SU-DHL-6 (cell line): ENCODE measurements at regions not wholly inside any gene's neighbourhood (a gene's known extent, or its start where the extent isn't known, plus 50 kb on each side); places are given as distances from the start of the nearest gene placed in this dataset.

Experiments
- H2AFZ ChIP-seq: fragments of 200-600 bp; sonication (generic); 2 replicates; pipeline ENCODE4 v1.6.1; 2014; ENCODE audit warnings: low read depth, mild to moderate bottlenecking, moderate library complexity, mixed read lengths, antibody characterized with exemption, low read length; ENCODE audit not compliant: severe bottlenecking
- H3F3A ChIP-seq: fragments of 200-600 bp; shearing (Covaris generic); 2 replicates; pipeline ENCODE4 v1.6.0; 2016; ENCODE audit warnings: antibody characterized with exemption, mild to moderate bottlenecking; ENCODE audit not compliant: insufficient read depth
- H3K27ac ChIP-seq: fragments of 200-600 bp; sonication (generic); 2 replicates; pipeline ENCODE4 v1.5.1; 2016; ENCODE audit warnings: low read depth, mild to moderate bottlenecking, low read length, moderate library complexity, mixed read lengths
- H3K27me3 ChIP-seq: fragments of 200-600 bp; sonication (generic), shearing (Covaris generic); 2 replicates; pipeline ENCODE4 v1.6.0; 2014; ENCODE audit warnings: mild to moderate bottlenecking, low read length
- H3K36me3 ChIP-seq: fragments of 200-600 bp; sonication (generic); 2 replicates; pipeline ENCODE4 v1.6.1; 2014; ENCODE audit warnings: mild to moderate bottlenecking, low read length, mixed read lengths
- H3K4me2 ChIP-seq: fragments of 300-600, 200-600 bp; shearing (Covaris generic), sonication (generic); 2 replicates; pipeline ENCODE4 v1.6.0; 2014; ENCODE audit warnings: low read length, low read depth, mild to moderate bottlenecking; ENCODE audit not compliant: poor library complexity, severe bottlenecking
- H3K4me3 ChIP-seq: fragments of 200-600 bp; sonication (generic); 2 replicates; pipeline ENCODE4 v1.5.1; 2014; ENCODE audit warnings: antibody characterized with exemption, low read length, mild to moderate bottlenecking, mixed read lengths; ENCODE audit not compliant: insufficient read depth, poor library complexity, severe bottlenecking
- H3K79me2 ChIP-seq: fragments of 200-600 bp; sonication (generic); 2 replicates; pipeline ENCODE4 v1.6.1; 2014; ENCODE audit warnings: mild to moderate bottlenecking, low read length, moderate library complexity; ENCODE audit not compliant: insufficient read depth
- H3K9ac ChIP-seq: fragments of 200-600 bp; sonication (generic); 2 replicates; pipeline ENCODE4 v1.7.0; 2014; ENCODE audit warnings: mild to moderate bottlenecking, low read length
- H3K9me2 ChIP-seq: fragments of 200-600 bp; sonication (generic); replicated peaks from 2 replicates; pipeline ENCODE4 v1.6.1; 2014; ENCODE audit warnings: low read length; ENCODE audit not compliant: insufficient read depth
- H3K9me3 ChIP-seq: fragments of 200-600 bp; sonication (generic); 2 replicates; pipeline ENCODE4 v1.6.1; 2014; ENCODE audit warnings: low read length, mixed read lengths; ENCODE audit not compliant: insufficient read depth
- H4K20me1 ChIP-seq: fragments of 200-600 bp; sonication (generic); 2 replicates; pipeline ENCODE4 v1.6.1; 2014; ENCODE audit warnings: low read depth, mild to moderate bottlenecking, antibody characterized with exemption, low read length, moderate library complexity, mixed read lengths
- EZH2phosphoT487 ChIP-seq: fragments of 200-600 bp; sonication (generic), shearing (Covaris generic); conservative IDR thresholded peaks from 2 replicates; pipeline ENCODE4 v1.6.1; 2018; ENCODE audit warnings: mild to moderate bottlenecking, antibody characterized with exemption, low read length, moderate library complexity, mixed read lengths
- TF ChIP-seq, protein P1 (sequence below): fragments of 200-600 bp; sonication (generic); IDR thresholded peaks from one replicate; pipeline ENCODE4 v1.5.1; 2017; ENCODE audit warnings: antibody characterized with exemption, mild to moderate bottlenecking, low read length, moderate library complexity; ENCODE audit not compliant: insufficient read depth, poor library complexity, severe bottlenecking

DNA sequence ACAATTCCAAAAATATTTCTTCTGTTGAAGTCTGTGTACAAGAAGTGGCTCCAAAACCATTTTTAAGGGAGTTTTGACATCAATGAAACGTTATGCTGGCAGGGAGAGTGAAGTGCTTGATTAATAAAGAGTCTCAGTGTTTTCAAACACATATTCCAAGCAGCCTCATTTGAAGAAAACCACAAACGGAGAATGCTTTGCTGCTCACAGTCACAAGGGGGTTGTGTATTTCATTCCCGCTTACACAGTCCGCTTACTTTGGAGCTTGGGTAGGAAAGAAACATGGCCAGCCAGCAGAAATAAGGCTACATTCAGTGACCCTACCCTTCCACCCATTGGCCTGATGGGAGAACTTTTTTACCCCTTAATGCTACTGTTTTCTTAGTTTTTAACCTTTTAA is 586.2 kb downstream of the RAB28 start:
- no peaks in the 10 kb centered on the region for H3K9me3 ChIP-seq
- no peaks in the 10 kb centered on the region for H3K9me2 ChIP-seq
- no peak overlapping the region for H3K9ac ChIP-seq
- no peak overlapping the region for H2AFZ ChIP-seq
- H3K79me2 ChIP-seq = no peaks in the 10 kb centered on the region
- no peaks in the 10 kb centered on the region for H3K36me3 ChIP-seq
- H3K4me3 ChIP-seq = no peak overlapping the region
- no peaks in the 10 kb centered on the region for H3K27me3 ChIP-seq
- H3F3A ChIP-seq = no peaks in the 10 kb centered on the region
- no peaks in the 10 kb centered on the region for H4K20me1 ChIP-seq
- H3K27ac ChIP-seq = no peak overlapping the region
- TF ChIP-seq, protein P1, sequence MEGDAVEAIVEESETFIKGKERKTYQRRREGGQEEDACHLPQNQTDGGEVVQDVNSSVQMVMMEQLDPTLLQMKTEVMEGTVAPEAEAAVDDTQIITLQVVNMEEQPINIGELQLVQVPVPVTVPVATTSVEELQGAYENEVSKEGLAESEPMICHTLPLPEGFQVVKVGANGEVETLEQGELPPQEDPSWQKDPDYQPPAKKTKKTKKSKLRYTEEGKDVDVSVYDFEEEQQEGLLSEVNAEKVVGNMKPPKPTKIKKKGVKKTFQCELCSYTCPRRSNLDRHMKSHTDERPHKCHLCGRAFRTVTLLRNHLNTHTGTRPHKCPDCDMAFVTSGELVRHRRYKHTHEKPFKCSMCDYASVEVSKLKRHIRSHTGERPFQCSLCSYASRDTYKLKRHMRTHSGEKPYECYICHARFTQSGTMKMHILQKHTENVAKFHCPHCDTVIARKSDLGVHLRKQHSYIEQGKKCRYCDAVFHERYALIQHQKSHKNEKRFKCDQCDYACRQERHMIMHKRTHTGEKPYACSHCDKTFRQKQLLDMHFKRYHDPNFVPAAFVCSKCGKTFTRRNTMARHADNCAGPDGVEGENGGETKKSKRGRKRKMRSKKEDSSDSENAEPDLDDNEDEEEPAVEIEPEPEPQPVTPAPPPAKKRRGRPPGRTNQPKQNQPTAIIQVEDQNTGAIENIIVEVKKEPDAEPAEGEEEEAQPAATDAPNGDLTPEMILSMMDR = no peak
- TF ChIP-seq EZH2phosphoT487 = no peak
- H3K4me2 ChIP-seq = no peak overlapping the region

DNA sequence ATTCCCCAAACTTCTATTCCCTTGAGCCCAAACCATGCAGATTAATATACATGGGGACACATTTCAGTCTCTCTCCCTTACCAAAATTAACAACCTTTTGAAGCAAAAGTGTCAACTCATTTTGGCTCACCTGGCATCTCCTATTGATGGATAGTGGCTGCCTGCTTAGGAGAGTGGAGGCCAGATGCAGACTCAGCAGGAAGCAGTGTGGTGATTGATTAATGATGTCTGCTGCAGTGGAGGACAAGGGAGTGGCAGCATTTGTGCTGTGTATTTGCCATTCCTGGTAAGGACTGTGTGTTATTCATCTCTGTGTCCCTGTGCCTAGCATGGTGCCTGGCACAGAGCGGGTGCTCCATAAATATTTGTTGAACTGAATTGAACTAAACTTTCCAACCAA is 590.1 kb downstream of the RAB28 start:
- no peak overlapping the region for H3K27ac ChIP-seq
- H2AFZ ChIP-seq = no peak overlapping the region
- no peaks in the 10 kb centered on the region for H3K9me3 ChIP-seq
- TF ChIP-seq EZH2phosphoT487 = no peak
- no peaks in the 10 kb centered on the region for H3K27me3 ChIP-seq
- no peaks in the 10 kb centered on the region for H3K79me2 ChIP-seq
- H3K4me3 ChIP-seq = no peak overlapping the region
- H3F3A ChIP-seq = no peaks in the 10 kb centered on the region
- no peaks in the 10 kb centered on the region for H3K36me3 ChIP-seq
- no peak overlapping the region for H3K4me2 ChIP-seq
- no peaks in the 10 kb centered on the region for H3K9me2 ChIP-seq
- no peaks in the 10 kb centered on the region for H4K20me1 ChIP-seq
- H3K9ac ChIP-seq = no peak overlapping the region

DNA sequence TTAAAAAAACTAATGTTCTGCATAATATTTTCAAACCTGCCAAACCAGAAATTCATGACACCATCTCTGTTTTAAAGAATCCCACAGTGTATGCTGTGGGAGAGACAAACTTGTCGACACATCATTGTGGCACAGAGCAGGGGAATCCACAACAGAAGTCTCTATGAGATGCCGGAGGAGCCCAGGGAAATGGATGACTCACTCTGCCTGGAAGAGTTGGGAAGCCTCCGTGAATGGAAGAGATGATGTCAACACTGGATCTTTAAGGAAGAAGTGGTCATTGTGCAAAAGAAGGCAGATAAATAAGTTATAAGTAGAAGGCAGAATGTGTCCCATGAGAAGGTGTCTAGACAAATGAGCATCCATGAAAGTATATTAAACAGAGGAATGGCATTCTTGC is 595.1 kb downstream of the RAB28 start:
- H3K9me2 ChIP-seq = no peaks in the 10 kb centered on the region
- no peaks in the 10 kb centered on the region for H3K9me3 ChIP-seq
- H3K27ac ChIP-seq = no peak overlapping the region
- no peaks in the 10 kb centered on the region for H3K79me2 ChIP-seq
- H3F3A ChIP-seq = no peaks in the 10 kb centered on the region
- no peak overlapping the region for H3K9ac ChIP-seq
- H4K20me1 ChIP-seq = no peaks in the 10 kb centered on the region
- no peak for TF ChIP-seq EZH2phosphoT487
- TF ChIP-seq, protein P1 = no peak
- no peaks in the 10 kb centered on the region for H3K36me3 ChIP-seq
- H2AFZ ChIP-seq = no peak overlapping the region
- H3K4me3 ChIP-seq = no peak overlapping the region
- H3K27me3 ChIP-seq = no peaks in the 10 kb centered on the region
- no peak overlapping the region for H3K4me2 ChIP-seq

DNA sequence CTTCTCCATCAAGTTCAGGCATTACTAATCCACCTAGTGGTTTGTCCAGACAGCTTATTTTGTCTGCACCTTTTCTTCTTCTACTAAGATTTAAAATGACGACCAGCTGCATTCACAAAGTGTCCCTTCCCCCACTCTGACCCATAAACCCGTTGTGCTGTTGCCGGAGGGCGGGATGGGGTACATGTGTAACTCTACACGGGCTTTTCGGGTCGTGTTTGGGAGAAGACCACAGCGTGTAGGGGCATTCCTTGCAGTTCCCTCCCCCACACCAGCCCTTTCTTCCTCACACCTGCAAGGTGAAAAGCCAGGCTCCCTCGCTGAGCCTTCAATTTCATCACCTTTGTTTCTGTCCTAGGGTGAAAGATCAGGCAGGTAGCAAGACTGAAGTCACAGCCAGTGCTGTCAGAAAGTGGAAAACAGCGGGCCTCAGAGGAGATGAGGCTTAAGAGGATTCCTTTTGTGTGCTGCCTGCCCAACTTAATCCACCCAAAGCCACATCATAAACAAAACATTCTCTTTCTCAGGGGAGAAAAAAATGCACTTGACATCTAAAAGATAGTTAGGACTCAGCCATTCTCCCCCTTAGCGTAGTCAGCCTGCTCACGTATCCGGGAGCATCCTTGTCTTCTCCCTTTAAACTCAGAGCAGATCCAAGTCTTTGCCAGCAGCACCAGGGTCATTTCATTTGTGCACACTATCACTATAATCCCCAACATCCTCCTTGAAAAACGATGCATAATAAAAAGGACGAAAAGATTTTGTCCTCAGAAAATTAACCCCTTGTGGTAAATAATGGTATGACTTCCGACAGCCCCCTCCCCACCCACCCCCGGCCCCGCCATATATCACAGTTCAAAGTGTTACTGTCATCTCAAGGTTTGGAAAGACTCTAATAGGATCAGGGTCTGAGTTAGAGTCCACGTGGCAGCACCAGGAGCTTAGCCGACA is 599.0 kb downstream of the RAB28 start:
- Histone ChIP-seq H3F3A (no peaks in the 10 kb centered on the region), H3K27me3 (no peaks in the 10 kb centered on the region), H3K9ac (no peak overlapping the region), H3K36me3 (no peaks in the 10 kb centered on the region), H3K9me3 (no peaks in the 10 kb centered on the region), H3K9me2 (no peaks in the 10 kb centered on the region; the same call in 1 of the 2 replicates), H3K27ac (no peak overlapping the region), H3K4me2 (no peak overlapping the region), H4K20me1 (no peaks in the 10 kb centered on the region), H3K79me2 (no peaks in the 10 kb centered on the region), H3K4me3 (no peak overlapping the region), H2AFZ (no peak overlapping the region)
- TF ChIP-seq, protein P1 = no peak
- TF ChIP-seq EZH2phosphoT487 = no peak
